GM18870 (cell line): ENCODE measurements at regions not wholly inside any gene's neighbourhood (a gene's known extent, or its start where the extent isn't known, plus 50 kb on each side); places are given as distances from the start of the nearest gene placed in this dataset.
"Not testable (repeated sequence)": the region's sequence is repeated elsewhere in the genome, so short reads cannot be mapped to it uniquely, and the experiment has no call there.

Experiments
- ATAC-seq: cut with Tn5 transposase; IDR thresholded peaks from one replicate; pipeline ENCODE4 v1.9.1; 2021; ENCODE audit warnings: moderate library complexity; ENCODE audit not compliant: unreplicated experiment

GRCh38 chr1:148318123-148318903 is 164.8 kb downstream of the PPIAL4G start:
- no peak for ATAC-seq

- ATAC-seq, result no peak
Measured at GRCh38 chr1:148317288-148317985, 165.4 kb upstream of the NBPF11 start.

- ATAC-seq, result peak; percentile 81
Measured at GRCh38 chr1:148315071-148315811, 163.2 kb upstream of the NBPF11 start.

- ATAC-seq, result no peak
Measured at GRCh38 chr1:148310807-148311206, 158.7 kb upstream of the NBPF11 start.

GRCh38 chr1:148309940-148310500 is 157.9 kb upstream of the NBPF11 start:
- no peak for ATAC-seq

- no peak for ATAC-seq
Measured at GRCh38 chr1:148308832-148309458, 156.9 kb upstream of the NBPF11 start.

GRCh38 chr1:148307583-148308185 is 155.6 kb upstream of the NBPF11 start:
- ATAC-seq, result no peak

- not testable (repeated sequence) for ATAC-seq
Measured at GRCh38 chr1:148304935-148305334, 152.9 kb upstream of the NBPF11 start.

GRCh38 chr1:148302586-148303364 is 150.7 kb upstream of the NBPF11 start:
- ATAC-seq, result not testable (repeated sequence)

- ATAC-seq, result not testable (repeated sequence)
Measured at GRCh38 chr1:148297852-148298251, 145.8 kb upstream of the NBPF11 start.

- no peak for ATAC-seq
Measured at GRCh38 chr1:148296511-148296910, 144.4 kb upstream of the NBPF11 start.

GRCh38 chr1:148294116-148294807 is 142.2 kb upstream of the NBPF11 start:
- no peak for ATAC-seq

- ATAC-seq, result no peak
Measured at GRCh38 chr1:148293651-148294050, 141.6 kb upstream of the NBPF11 start.

GRCh38 chr1:148292915-148293314 is 140.8 kb upstream of the NBPF11 start:
- no peak for ATAC-seq

- ATAC-seq, result no peak
Measured at GRCh38 chr1:148290881-148291280, 138.8 kb upstream of the NBPF11 start.

GRCh38 chr1:148289647-148290046 is 137.6 kb upstream of the NBPF11 start:
- ATAC-seq, result no peak

GRCh38 chr1:148285946-148286345 is 133.9 kb upstream of the NBPF11 start:
- ATAC-seq, result not testable (repeated sequence)

- not testable (repeated sequence) for ATAC-seq
Measured at GRCh38 chr1:148280831-148281572, 128.9 kb upstream of the NBPF11 start.
